ENCODE measurements at regions not wholly inside any gene's neighbourhood (a gene's known extent, or its start where the extent isn't known, plus 50 kb on each side); places are given as distances from the start of the nearest gene placed in this dataset.

DNA sequence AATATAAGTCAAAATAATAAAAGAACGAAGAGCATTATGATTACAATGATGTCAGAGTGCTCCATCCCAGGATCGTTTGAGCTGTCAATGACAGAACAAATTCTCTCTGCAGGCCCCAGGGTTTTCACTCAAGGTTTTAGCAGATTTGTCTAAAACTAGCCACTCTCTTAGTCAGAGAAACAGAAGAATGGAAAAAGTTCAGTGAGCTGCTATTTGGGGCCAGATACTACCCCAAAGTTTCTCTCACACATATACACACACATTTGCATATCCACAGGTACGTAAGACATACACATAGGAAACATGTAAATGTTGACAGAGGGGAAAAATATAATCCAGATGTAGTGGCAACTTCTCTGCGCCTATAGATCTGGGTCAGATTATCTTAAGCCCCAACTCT, 76.3 kb upstream of the SEMA6A start:
- no peak for TF ChIP-seq CTCF (conservative IDR thresholded peaks at IDR 0.05)
- no peak for TF ChIP-seq EZH2 (IDR thresholded peaks at IDR 0.05; ENCODE audit: low read depth)
